IPS-NIHi11 (cell line): ENCODE measurements at regions not wholly inside any gene's neighbourhood (a gene's known extent, or its start where the extent isn't known, plus 50 kb on each side); places are given as distances from the start of the nearest gene placed in this dataset.

Experiments used
- DNase-seq: peaks from one replicate; pipeline ENCODE4 v3.0.0; 2012; ENCODE audit warnings: mixed read lengths, low spot score

GRCh38 chr1:80993154-80993980, 807.4 kb upstream of the ADGRL2 start:
- DNase-seq: no peak

GRCh38 chr1:80989455-80989854, 811.3 kb upstream of the ADGRL2 start:
- DNase-seq: no peak

- no peak for DNase-seq
Measured at GRCh38 chr1:80988926-80989325, 811.8 kb upstream of the ADGRL2 start.

- no peak for DNase-seq
Measured at GRCh38 chr1:80987824-80988223, 812.9 kb upstream of the ADGRL2 start.

GRCh38 chr1:80987106-80987505, 813.6 kb upstream of the ADGRL2 start:
- DNase-seq: no peak

GRCh38 chr1:80982831-80983230, 817.9 kb upstream of the ADGRL2 start:
- DNase-seq: no peak

- DNase-seq: no peak
Measured at GRCh38 chr1:80973101-80973500, 827.6 kb upstream of the ADGRL2 start.

- no peak for DNase-seq
Measured at GRCh38 chr1:80966266-80966665, 834.5 kb upstream of the ADGRL2 start.

GRCh38 chr1:80962564-80962963, 838.2 kb upstream of the ADGRL2 start:
- DNase-seq: no peak

- DNase-seq: no peak
Measured at GRCh38 chr1:80961464-80962190, 839.1 kb upstream of the ADGRL2 start.

- DNase-seq: no peak
Measured at GRCh38 chr1:80933346-80933745, 867.4 kb upstream of the ADGRL2 start.

GRCh38 chr1:80931178-80931577, 869.6 kb upstream of the ADGRL2 start:
- no peak for DNase-seq

GRCh38 chr1:80929868-80930508, 870.7 kb upstream of the ADGRL2 start:
- no peak for DNase-seq

- no peak for DNase-seq
Measured at GRCh38 chr1:80926531-80926930, 874.2 kb upstream of the ADGRL2 start.

- DNase-seq: no peak
Measured at GRCh38 chr1:80925130-80925805, 875.5 kb upstream of the ADGRL2 start.

GRCh38 chr1:80924290-80924689, 876.4 kb upstream of the ADGRL2 start:
- DNase-seq: no peak

GRCh38 chr1:80922906-80923305, 877.8 kb upstream of the ADGRL2 start:
- no peak for DNase-seq

- no peak for DNase-seq
Measured at GRCh38 chr1:80919426-80919825, 881.3 kb upstream of the ADGRL2 start.

- no peak for DNase-seq
Measured at GRCh38 chr1:80918380-80918779, 882.4 kb upstream of the ADGRL2 start.

- DNase-seq: no peak
Measured at GRCh38 chr1:80917826-80918225, 882.9 kb upstream of the ADGRL2 start.

- DNase-seq: no peak
Measured at GRCh38 chr1:80917225-80917624, 883.5 kb upstream of the ADGRL2 start.

- no peak for DNase-seq
Measured at GRCh38 chr1:80915491-80915890, 885.2 kb upstream of the ADGRL2 start.
